22Rv1 (cell line): ENCODE measurements at regions not wholly inside any gene's neighbourhood (a gene's known extent, or its start where the extent isn't known, plus 50 kb on each side); places are given as distances from the start of the nearest gene placed in this dataset.

Experiments
- ZFX ChIP-seq: fragments of 450-650 bp; IDR thresholded peaks from 2 replicates; pipeline ENCODE4 v1.6.1; 2017; ENCODE audit warnings: antibody characterized with exemption, borderline replicate concordance
- TF ChIP-seq, protein P1 (sequence below): fragments of 450-650 bp; IDR thresholded peaks from 2 replicates; pipeline ENCODE4 v1.5.1; 2017; ENCODE audit warnings: mild to moderate bottlenecking

- TF ChIP-seq, protein P1, sequence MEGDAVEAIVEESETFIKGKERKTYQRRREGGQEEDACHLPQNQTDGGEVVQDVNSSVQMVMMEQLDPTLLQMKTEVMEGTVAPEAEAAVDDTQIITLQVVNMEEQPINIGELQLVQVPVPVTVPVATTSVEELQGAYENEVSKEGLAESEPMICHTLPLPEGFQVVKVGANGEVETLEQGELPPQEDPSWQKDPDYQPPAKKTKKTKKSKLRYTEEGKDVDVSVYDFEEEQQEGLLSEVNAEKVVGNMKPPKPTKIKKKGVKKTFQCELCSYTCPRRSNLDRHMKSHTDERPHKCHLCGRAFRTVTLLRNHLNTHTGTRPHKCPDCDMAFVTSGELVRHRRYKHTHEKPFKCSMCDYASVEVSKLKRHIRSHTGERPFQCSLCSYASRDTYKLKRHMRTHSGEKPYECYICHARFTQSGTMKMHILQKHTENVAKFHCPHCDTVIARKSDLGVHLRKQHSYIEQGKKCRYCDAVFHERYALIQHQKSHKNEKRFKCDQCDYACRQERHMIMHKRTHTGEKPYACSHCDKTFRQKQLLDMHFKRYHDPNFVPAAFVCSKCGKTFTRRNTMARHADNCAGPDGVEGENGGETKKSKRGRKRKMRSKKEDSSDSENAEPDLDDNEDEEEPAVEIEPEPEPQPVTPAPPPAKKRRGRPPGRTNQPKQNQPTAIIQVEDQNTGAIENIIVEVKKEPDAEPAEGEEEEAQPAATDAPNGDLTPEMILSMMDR = no peak
- TF ChIP-seq ZFX = no peak
Observed at GRCh38 chr20:4476903-4477500, 209.3 kb upstream of the PRNP start.
